ENCODE measurements at regions not wholly inside any gene's neighbourhood (a gene's known extent, or its start where the extent isn't known, plus 50 kb on each side); places are given as distances from the start of the nearest gene placed in this dataset.

GRCh38 chr5:82861701-82862100 is 215.5 kb downstream of the TMEM167A start:
- DNase-seq (ENCODE audit: low read depth), result no peak
- TF ChIP-seq CTCF (IDR thresholded peaks at IDR 0.05; ENCODE audit: low read depth, low read length, missing control alignments), result no peak
- no peak overlapping the region for H3K4me3 ChIP-seq (ENCODE audit: low read depth, low read length)

GRCh38 chr5:82859451-82860140 is 217.6 kb downstream of the TMEM167A start:
- no peak for TF ChIP-seq CTCF (IDR thresholded peaks at IDR 0.05; ENCODE audit: low read depth, low read length, missing control alignments)

GRCh38 chr5:82858151-82859025 is 218.8 kb downstream of the TMEM167A start:
- TF ChIP-seq CTCF (IDR thresholded peaks at IDR 0.05; ENCODE audit: low read depth, low read length, missing control alignments), result no peak
- no peak overlapping the region for H3K4me3 ChIP-seq (ENCODE audit: low read depth, low read length)
- DNase-seq (ENCODE audit: low read depth), result no peak

More at GRCh38 chr5:82859451-82860140, 217.6 kb downstream of the TMEM167A start:
- no peak overlapping the region for H3K4me3 ChIP-seq (ENCODE audit: low read depth, low read length)
- no peak for DNase-seq (ENCODE audit: low read depth)

GRCh38 chr5:82855893-82856550 is 221.2 kb downstream of the TMEM167A start:
- no peak for TF ChIP-seq CTCF (IDR thresholded peaks at IDR 0.05; ENCODE audit: low read depth, low read length, missing control alignments)
- no peak overlapping the region for H3K4me3 ChIP-seq (ENCODE audit: low read depth, low read length)
- no peak for DNase-seq (ENCODE audit: low read depth)

- no peak for DNase-seq (ENCODE audit: low read depth)
- H3K4me3 ChIP-seq (ENCODE audit: low read depth, low read length), result no peak overlapping the region
- no peak for TF ChIP-seq CTCF (IDR thresholded peaks at IDR 0.05; ENCODE audit: low read depth, low read length, missing control alignments)
These were observed 222.2 kb downstream of the TMEM167A start for GRCh38 chr5:82854956-82855355.

GRCh38 chr5:82851471-82851870 is 225.7 kb downstream of the TMEM167A start:
- no peak overlapping the region for H3K4me3 ChIP-seq (ENCODE audit: low read depth, low read length)
- no peak for DNase-seq (ENCODE audit: low read depth)
- no peak for TF ChIP-seq CTCF (IDR thresholded peaks at IDR 0.05; ENCODE audit: low read depth, low read length, missing control alignments)

All from GM12864 (cell line).